GM18870 (cell line): ENCODE measurements at regions not wholly inside any gene's neighbourhood (a gene's known extent, or its start where the extent isn't known, plus 50 kb on each side); places are given as distances from the start of the nearest gene placed in this dataset.

Source experiments
- ATAC-seq: cut with Tn5 transposase; IDR thresholded peaks from one replicate; pipeline ENCODE4 v1.9.1; 2021; ENCODE audit warnings: moderate library complexity; ENCODE audit not compliant: unreplicated experiment

DNA sequence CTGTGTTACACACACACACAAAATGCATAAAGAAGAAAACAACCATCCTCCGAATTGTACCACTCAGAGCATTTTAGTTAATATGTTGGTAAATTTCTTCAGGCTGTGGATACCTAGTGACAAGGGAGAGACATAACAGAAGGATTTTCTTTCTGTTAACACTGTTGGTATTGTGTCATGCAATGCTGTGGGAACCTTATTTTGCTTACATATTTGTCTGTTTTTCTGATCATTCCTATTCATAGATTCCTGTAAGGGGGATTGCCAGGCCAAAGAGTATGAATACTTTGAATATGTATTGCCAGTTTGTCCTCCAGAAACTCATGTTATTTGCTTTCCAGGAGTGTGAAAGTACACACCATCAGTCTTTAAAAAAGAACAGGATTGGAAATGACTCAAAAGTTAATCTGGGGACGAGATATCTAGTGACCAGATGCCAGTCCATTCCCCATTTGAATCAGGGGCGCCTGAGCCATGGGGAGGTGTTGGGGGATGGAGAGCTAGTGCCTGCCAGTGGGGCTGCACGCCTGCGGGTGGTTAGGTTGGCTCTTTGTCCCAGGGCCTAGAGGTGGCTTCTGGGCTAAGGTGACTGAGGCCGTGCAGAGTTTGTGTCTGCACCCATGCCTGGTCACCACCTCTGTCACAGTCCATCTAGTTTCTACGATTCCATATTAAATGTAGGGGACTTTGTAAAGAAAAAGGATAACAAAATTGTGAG lies 142.0 kb downstream of the PTPN20 start:
- no peak for ATAC-seq

DNA sequence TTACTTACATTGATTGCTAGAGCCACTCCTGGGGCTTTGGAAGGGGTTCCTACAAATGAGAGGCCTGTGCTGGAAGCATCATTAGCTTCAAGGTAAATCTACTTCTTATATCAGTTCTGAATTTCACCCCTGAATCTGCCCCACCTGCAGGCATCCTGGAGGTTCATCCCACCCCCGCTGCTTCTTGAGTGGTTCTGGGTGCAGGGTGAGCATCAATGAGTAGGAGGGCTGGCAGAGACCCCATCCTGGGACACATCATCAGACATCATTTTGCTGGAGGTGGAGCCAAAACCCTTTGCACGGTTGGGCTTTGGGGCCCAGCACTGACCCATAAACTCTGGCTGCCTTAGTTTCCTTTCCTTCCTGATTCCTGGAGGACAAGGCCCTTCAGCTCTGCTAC lies 143.7 kb downstream of the PTPN20 start:
- ATAC-seq, result no peak

DNA sequence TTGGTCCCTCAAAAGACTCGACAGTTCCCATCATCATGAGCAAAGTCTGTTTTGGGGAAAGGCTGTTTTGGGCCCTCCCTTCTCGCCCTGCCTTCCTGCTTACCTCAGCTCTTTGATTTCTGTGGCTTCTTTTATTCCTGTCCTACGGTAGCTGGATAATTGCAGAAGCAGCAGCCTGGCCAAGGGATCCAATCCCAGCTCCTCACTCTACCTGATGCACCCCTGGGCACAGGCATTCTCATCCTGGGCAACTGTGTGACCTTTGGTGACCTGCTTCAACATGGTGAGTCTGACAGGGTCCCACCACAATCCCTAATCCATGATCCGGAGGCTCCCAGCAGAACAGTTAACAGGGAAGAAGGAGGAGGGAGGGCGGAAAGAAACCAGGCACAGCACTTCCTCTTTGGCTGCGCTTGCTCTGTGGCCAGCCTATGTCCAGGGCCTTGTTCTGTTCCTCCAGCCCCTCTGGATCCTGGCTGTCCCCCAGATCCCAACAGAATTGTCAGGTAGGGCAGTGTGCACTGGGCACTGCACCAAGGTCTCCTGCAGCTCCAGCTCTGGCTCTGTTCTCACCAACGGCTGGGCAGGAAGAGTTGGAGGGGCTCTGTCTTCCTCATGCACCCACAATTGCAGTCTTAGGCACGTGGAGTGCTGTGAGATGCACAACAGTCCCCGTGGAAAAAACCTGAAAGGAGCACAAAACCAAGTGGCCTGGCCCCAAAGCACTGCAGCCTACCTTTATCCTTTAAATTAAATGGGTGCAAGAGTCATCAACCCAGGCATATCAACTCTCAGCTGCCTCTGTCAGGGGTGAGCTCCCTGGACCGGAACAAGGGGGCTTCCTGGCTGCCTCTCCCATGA lies 144.4 kb downstream of the PTPN20 start:
- ATAC-seq, result no peak

DNA sequence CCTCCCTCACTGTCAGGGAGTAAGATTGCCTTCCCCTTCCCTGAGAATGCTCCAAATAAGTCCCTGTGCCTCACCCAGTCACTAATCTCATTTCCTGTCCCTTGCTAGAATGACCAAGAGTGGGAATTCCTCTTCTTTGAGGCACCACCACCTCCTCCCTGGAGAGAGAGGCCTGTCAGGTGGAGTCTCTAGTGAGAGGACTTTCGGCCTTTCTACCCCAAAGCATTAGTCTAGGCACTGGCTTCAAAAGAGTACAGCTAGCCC lies 145.0 kb downstream of the PTPN20 start:
- ATAC-seq, result no peak

DNA sequence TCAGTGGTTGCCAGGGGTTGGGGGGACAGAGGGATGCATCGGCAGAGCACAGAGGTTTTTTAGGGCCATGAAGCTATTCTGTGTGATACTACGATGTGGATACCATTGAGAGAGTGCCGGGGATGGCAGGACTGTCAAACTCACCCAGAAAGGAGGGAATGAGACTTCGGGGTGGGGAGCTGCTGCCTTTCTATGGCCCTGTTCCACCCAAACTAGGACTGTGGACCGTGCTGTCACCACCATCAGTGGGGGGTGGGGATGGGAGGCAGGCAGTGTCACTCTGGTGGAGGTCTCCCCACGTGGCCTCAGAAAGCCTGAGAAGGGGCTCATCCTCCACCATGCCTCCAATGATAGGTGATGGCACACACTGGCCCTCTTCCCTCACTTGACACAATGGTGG lies 146.2 kb downstream of the PTPN20 start:
- ATAC-seq, result no peak

DNA sequence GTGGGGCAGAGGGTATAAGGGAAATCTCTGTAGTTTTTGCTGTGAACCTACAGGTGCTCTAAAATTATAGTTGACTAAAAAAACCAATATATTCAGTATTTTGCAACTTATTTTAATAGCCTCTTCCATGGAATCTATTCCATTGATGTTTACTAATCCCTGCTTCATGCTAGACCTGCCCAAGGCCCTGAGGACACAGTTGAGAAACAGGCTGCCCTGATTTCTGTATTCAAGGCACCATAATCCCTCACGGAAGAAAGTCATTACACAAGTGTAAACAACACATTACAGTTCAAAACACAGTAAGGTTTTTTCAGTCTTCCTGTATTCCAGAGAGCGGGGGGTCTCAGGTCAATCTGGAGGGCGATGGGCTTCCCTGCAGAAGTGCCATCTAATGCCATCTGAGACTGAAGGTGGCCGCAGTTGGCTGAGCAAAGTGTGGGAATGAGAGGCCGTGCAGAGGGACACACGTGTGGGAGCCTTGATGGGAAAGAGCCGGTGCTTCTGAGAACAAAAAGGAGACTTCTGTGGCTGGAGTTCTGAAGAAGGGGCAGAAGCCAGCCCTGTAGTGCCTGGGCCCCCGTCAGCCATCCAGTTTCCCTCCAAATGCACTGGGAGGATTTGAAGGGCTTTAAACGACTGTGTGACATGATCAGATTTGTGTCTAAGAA lies 146.9 kb downstream of the PTPN20 start:
- ATAC-seq, result no peak

DNA sequence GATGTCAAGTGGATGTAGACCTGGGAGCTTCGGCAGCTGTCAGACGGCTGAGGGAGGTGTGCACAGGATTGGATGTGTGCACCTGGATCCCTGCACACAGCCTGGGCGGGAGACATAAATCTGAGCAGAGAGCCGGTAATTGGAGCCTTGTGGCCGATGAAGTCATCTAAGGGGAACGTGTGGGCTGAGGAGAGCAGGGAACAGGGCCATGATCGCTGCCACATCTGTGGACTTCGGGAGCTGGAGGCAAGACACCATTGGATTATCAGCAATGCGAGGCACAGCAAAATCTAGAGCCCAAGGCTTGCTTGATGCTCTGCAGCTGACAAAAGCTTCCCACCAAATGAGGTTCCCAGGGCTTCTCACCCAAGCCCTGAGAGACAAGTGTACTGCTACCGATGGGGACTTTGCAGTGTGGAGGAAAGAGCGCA lies 147.7 kb downstream of the PTPN20 start:
- ATAC-seq, result no peak

DNA sequence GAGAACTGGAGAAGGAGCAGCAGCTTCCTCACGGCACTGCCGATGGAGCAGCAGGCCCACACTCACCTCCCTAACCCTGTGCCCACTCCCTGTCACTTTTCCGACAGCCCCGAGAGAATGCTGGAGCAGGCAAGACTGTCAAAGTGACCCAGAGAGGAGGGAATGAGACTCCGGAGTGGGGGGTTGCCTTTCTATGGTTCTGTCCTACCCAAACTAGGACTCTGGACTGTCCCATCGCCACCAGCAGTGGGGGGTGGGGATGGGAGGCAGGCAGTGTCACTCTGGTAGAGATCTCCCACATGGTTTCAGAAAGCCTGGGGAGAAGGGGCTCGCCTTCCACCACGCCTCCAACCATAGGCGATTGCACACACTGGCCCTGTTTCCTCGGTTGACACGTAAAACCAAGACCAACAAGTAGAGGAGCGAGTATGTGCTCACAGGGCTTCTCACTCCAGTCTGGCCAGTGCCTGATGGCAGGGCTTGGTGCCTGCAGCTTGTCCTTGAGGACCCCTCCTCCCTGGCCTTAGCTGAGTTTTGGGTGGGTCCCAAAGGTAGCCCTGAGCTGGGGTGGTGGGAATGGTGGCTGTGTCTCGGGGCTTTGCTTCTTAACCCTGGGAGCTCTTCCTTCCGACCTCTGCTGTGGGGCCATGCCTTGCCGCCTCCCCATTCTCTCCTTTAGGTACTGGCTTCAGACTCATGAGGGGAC lies 148.5 kb downstream of the PTPN20 start:
- no peak for ATAC-seq

DNA sequence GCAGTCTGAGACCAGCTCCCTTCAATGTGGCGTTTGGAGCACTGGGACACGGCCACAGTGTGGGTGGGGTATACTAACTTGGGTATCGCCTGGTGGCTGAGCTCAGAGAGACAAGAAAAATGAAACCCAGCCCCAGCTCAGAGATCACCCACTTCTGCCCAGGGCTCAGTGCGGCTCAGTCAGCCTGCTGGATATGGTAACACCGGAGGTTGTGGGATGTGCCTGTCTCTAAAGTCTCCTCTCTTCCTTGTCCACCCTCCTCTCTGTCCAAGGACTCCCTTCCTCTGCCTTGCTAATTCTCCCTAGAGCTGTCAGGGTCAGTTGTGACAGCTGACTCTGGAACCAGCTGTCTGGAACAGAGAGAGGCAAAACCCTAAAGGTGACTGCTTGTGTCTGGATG lies 149.1 kb downstream of the PTPN20 start:
- no peak for ATAC-seq

DNA sequence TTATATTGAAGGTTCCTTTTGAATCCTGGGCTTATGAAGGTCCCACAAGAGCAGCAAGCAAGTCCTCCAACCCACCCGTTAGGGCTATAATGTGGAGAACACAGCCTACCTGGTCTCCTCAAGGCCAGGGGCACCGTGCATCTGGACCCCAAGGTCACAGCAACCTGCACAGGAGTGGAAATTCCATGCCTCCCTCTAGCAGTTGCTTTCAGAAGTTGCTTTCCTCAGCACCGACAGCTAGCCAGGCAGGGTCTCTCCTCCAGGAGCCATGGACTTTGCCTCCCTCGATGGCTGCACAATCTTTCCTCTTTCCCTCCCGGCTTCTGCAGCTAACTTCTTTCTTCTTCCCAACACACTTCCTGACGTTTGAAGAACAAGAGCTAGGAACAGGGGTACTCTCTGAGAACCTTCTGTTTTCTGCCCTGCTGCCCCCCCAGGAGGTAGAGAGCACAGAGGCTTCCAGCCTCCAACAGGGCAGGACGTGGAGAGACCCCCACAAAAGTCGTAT lies 149.8 kb downstream of the PTPN20 start:
- ATAC-seq, result no peak

DNA sequence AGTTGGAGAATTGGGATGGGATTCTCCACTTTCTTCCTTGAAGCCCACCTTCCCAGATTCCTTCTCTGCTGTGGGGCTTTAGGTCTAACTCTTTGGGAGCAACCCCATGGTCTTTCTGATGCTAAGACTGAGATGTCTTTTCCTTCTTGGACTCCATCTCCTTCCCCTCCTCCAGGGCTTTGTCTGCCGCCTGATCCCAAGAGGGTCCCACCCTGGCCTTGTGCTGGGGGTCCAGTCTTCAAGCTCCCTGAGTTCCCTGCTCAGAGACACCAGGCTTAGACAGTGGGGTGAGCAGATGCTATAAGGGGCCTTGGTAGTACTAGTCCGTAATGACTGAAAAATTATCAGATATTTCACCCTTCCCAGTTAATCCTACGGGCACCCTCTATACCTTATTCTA lies 150.5 kb downstream of the PTPN20 start:
- no peak for ATAC-seq

DNA sequence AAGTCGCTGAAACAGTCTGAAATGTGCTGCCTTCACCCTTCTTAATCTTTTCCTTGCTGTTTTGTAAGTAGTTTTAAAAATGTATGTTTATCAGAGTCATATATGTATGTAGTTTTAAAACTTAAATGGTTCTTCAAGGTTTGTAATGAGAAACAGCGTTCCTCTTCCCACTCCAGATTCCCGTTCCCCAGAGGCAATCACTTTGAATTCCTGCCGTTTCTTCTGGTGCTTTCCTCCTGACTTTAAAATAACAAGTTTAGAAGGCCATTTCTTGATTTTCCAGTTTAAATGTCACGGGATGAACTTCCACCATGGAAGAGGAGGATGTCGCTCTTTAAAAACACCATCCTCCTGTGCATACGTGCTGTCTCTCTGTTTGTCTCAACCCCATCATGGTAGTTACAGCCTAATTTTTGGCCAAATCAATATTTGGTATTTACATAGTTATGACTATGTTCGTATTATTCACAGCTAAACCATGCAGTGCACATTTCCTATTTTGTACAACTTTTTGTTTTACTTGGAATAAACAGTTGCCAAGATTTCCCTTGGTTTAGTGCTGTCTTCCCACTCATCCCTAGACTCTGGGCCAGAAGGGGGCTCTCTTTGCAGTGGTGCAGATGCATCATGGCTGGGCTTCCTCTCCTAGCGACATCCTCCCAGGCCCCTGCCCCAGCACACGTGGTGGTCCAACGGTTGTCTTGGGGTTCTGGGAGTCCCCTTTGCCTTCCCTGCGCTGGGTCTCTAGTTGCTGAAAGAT lies 151.4 kb downstream of the PTPN20 start:
- no peak for ATAC-seq

DNA sequence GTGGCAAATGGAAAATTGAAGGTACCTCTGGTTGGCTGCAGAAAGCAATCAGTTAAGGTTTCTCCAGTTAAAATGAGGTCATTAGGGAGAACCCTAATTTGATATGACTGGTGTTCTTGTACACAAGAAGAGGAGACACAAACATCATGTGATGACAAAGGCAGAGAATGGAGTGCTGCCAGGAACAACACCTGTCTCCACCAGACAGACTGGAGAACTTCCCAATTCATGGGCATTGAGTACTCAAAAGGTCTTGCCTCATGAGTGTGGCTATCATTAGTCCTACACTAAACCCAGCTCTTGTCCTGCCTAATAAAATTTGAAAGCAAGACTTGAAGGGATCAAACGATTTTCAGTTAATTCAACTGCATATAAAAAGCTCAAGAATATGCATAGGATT lies 152.6 kb downstream of the PTPN20 start:
- ATAC-seq, result no peak

DNA sequence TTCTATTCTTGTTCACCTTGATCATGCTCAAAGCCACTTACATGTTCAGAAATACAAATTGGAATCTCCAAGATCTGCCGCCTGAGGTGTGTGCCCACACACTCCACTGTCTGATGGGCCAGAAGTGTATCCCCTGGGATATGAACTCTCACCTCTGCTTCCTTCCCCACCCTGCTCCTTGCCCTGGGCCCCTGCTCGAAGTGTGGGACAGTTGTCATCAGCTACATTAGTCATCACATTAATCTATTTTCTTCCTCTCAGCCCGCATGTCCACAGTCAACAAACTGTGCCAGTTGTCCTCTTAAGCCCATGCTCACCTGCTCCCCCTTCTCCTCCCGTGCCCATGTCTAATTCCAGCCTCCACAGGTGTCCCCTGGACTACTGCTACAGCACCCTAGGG lies 154.7 kb downstream of the PTPN20 start:
- no peak for ATAC-seq

DNA sequence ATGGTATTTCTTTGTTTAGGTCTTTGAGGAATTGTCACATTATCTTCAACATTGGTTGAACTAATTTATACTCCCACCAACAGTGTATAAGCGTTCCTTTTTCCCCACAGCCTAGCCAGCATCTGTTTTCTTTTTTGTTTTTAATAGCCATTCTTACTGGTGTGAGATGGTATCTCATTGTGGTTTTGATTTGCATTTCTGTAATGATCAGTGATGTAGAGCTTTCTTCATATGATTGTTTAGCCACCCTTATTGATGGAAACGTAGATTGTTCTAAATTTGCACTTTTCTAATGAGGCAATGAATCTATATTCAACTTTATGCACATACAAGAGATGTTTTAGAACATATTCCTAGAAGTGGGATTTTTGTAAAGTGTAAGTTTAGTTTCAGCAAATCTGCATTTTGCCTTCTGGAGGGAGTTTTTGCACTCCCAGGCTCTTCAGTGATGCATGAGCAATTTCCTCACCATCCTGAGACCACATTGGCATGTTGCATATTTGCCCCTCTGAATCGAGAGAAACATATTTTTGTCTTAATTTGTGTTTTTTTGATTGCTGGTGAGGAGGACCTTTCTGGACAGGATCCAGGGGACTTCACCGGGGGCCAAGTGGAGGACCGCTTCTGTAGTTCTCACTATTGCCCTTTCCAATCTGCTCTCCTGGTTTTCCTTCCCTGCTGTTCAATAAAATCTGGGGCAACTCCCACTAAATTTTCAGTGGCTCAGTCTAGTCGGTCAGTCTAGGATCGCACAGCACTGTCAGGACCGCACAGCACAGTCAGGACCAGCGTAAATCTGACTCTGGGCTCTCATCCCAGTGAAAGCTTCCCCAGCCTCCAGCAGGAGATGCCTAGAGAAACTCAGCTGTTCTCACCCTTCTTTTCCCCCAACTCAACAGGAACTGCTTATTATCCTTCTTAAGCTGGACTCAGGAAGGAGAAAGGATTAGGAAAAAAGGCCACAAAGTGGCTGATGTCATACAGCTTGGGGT lies 157.0 kb downstream of the PTPN20 start:
- no peak for ATAC-seq

DNA sequence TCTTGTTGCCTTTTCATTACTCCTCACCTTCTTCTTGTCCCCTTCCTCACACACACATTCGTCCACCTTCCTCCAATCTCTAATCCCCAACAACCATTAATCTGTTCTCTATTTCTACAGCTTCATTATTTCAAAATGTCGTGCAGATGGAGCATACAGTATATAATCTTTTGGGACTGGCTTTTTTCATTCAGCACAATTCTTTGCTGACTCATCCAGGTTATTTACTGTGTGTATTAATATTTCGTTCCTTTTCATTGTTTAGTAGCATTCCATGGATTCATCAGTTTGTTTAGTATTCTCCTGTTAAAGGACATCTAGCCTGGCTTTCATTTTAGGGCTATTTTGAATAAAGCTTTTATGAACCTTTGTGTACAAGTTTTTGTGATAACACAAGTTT lies 159.3 kb downstream of the PTPN20 start:
- no peak for ATAC-seq

DNA sequence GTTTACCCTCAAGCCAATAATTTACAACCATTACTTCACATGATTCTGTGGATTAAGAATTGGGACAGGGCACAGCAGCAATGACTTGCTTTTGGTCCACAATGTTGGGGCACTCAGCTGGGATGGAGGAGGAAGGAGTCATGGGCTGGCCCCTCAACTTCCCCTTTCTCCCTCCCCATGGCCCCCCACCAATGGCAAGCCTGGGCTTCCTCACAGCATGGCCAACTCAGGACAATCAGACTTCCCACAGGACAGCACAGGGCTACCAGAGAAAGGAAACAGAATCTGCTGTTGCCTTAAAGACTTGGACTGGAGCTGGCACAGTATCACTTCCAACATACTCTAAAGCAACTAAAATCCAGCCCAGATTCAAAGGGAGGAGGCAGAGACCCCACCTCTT lies 160.7 kb downstream of the PTPN20 start:
- ATAC-seq, result no peak

DNA sequence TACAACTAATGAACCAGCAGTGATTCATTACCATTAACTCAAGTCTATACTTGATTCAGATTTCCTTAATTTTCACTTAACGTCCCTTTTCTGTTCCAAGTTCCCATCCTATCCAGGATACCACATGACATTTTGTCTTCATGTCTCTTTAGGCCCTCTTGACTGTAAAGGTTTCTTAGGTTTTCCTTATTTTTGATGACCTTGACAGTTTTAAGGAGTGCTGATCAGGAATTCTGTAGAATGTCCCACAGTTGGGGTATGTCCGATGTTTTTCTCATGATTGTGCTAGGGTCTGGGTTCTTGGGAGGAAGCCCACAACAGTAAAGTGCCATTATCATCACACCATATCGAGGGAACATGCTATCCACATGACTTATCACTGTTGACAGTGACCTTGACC lies 162.7 kb downstream of the PTPN20 start:
- no peak for ATAC-seq

DNA sequence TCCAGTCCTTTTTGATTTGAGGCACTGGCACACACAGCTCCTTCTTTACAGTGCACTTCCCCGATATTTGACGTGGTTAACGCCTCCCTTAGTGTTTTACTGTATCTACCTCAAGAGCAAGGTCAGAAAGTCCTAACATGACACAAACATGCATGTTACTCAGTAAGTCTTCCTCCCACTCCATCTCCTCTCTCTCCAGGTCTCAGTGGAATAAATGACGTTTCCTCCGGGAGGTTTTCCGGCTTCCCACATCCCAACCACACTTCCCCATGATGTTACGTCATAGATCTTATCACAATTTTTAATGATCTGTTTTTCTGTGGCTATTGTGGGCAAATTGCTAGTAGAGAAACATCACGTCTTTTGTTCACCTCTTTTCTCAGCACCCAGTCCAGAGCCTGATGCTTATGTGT lies 165.7 kb downstream of the PTPN20 start:
- ATAC-seq, result no peak
